Tongue (tissue), 1 donor: ENCODE measurements at regions not wholly inside any gene's neighbourhood (a gene's known extent, or its start where the extent isn't known, plus 50 kb on each side); places are given as distances from the start of the nearest gene placed in this dataset.
"Not testable (repeated sequence)": the region's sequence is repeated elsewhere in the genome, so short reads cannot be mapped to it uniquely, and the experiment has no call there.

ENCODE experiments used
- DNase-seq: peaks from one replicate; pipeline ENCODE4 v3.0.0-alpha.2; 2015

- DNase-seq, result no peak
Observed at GRCh38 chr3:139239550-139239949, 104.3 kb upstream of the MRPS22 start.

DNA sequence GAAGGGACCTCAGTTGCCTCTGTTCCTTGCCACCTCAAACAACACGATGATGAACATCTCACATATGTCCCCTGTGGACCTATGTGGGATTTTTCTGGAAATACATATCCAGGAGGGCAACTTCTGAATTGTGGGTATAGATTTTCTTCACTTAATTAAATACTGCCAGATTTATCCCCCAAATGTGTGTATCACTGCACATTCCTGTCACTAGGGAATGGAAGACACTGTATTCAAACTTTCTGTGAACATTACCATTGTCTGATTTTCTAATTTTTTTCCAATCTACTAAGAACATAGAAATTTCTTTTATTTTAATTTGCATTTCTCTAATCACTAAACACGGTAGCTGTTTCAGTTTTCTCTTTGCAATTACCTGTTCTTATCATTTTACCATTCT, 102.0 kb upstream of the MRPS22 start:
- no peak for DNase-seq

DNA sequence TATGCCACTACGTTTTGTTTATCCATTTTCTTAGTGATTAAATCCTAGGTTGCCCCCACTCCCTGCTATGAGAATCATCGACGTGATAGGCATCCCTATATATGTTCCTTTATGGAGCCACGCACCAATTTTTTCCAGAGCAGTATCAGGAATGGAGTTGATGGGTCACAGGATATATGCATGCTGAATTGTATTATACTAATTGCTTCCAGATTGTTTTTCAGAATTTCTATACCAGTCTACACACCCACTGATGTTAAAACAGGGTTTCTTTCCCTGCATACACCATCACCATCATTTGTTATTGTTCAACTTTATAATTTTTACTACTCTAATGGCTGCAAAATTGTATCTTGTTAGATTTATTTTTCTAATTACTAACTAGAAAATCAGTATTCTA, 100.1 kb upstream of the MRPS22 start:
- no peak for DNase-seq

GRCh38 chr3:139248593-139249255, 95.1 kb upstream of the MRPS22 start:
- DNase-seq, result no peak

DNA sequence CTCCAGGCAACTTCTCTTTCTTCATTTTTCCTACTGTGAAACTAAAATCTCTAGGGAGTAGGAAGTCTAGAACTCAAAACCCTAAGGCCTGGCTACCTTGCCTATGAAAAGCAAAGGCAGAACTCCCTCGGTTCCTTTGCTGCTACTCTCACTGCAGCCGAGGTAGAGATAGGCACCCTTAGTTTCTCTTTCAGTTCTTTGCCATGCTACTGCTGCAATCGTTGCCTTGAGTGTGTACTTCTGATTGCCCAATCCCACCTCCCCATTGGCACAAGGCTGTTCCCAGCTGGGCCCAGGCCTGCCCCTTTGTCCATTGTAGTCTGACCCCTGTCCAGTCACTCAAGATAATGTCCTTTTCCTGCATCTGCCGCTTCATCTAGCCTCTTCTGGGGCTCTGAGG, 92.3 kb upstream of the MRPS22 start:
- DNase-seq, result no peak

GRCh38 chr3:139252719-139253118, 91.1 kb upstream of the MRPS22 start:
- DNase-seq, result no peak

DNA sequence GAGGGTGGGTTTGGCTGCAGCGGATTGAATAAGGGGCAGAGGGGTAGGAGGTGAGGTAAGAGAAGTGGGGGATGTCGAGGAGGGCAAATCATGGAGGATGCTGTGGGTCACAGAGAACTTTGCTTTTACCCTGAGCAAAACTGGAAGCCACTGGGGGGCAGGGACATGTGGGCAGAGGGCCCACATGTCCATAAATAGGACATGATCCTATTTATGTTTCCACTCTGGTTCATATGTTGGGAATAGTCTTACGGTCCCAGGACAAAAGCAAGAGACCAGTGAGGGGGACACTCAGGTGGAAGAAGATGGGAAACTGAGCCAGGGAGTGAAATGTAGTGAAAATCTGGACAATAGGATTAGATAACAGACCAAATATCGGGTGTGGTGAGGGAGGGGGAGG, 85.5 kb upstream of the MRPS22 start:
- no peak for DNase-seq

DNA sequence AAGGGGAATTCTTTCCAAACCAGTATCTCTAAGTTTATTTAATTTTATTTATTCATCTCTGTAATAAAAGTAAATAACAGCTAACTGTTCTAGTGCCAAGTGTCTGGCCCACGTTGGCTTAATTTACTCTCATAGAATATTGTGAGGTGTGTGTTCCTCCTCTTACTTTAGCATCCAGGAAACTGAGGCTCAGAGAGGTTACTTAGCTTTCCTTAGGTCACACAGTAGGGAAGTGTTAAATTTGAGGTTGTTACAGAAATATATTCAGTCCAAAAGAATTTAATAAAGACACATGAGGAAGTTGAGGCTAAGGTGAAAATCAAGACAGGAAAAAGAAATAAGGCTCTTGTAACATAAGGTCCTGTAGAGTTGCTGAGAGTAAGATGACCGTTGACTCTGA, 84.4 kb upstream of the MRPS22 start:
- DNase-seq, result no peak

DNA sequence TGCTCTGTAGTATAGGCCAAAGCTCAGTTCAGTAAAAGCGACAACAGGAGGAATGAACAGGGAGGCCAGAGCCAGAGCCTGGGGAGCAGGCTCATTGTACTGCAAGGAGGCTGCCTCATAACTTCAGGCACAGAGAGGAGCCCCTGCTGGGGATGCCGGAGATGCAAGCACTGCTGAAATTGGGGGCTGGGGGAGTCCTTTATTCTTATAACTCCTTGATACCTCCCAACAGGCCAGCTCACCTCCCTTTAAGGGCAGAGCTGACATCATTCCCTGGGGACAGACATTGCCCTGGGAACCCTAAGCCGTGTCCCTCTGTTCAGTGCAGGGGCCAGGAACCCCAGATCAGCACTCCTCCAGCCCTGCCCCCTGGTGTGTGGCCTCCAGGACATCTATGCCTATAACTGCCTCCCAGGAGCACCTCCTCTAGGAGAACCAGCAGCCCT, 83.8 kb upstream of the MRPS22 start:
- DNase-seq, result no peak

DNA sequence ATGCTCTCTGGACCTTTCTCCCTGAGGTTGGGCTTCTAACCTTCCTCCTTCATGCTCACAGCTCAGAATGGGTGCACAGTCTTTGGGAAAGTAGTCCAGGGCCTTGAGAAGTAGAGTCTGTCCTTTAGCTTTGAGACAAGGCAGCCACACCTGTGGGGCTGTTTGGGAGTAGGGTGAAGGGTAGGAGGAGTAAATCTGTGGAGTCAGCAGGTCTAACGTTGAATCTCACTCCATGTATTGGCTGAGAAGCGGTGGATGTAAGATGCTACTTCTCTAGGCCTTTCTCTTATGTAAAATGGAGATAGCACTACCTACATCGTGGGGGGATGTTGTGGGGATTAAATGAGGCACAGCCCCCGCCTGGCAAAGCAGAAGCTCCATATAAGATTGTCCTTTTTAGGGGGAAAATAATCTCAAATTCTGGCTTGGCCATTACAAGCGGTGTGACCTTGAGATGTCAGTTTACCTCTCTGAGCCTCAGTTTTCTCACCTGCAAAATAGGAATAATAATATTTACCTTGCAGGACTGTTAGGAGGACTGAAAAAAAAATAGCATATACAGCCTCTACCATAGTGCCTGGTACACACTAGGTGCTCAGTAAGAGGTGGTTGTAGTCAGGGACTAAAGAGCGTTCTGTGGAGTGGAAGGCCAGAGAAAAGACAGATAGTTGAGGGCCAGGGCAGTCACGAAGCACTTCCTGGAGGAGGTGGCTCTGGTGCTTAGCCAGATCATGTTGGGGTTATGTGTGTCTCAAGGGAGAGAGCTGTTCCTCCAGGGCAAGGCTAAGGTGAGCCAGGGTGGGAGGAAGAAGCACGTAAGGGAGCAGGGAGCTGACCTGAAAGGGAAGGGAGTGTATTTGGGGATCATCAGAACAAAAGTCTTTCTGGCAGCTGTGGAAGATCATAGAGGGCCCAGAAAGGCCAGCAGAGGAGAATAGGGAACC, 82.8 kb upstream of the MRPS22 start:
- DNase-seq, result no peak

DNA sequence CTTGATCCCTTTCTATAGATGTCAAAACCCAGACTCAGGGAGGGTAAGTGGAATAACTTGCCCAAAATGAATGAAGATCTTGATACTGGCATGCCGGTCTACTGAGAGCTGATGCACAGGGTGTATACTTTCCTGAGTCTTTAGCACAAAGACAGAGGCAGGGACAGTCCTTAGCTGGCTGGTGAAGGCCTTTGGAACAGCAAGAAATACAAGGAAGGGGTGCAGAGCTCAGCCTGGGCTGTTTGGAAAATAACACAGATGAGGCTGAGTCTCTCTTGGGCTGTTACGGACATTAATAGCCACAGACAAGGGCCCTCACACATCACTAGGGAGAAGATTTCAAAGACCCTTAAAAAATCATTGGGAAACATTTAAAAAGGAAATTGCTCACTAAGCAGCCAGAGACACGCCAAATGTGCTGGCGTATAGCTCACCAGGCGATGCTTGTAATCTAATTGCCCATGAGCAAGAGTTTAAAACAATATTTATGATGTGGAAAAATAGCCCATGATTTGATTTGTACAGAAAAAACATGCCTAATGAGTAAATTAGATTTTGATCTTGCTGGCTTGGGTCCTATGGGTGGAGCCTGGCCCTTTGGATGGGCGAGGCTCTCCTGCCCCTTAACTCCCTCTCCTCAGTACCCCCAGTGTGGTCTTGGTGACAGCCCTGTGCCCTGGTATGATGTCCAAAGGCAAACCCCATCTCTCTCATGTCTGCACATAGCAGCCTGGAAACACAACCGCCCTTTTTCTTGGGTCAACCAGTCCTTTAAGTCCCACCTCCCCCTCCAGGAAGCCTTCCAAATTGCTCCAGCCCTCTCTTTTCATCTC, 81.8 kb upstream of the MRPS22 start:
- no peak for DNase-seq

- no peak for DNase-seq
Observed at GRCh38 chr3:139263798-139264197, 80.0 kb upstream of the MRPS22 start.

DNA sequence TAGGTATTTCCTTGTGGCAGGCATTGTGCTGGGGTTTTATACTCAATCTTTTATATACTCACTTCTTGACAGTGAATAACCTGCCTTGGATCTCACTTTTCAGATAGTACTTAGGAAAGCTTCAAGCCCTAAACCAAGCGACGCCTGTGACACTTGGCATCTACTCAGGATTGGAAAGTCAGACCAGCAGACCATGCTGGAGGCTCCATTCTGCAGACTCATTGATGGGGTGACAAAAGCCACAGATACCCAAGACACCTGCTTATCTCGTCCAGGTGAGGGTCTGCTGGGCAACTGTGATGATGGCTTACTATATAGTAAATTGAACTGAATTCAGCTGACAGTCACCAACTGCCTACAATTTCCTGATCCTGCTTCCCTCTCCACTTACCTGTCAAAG, 79.4 kb upstream of the MRPS22 start:
- DNase-seq, result no peak

DNA sequence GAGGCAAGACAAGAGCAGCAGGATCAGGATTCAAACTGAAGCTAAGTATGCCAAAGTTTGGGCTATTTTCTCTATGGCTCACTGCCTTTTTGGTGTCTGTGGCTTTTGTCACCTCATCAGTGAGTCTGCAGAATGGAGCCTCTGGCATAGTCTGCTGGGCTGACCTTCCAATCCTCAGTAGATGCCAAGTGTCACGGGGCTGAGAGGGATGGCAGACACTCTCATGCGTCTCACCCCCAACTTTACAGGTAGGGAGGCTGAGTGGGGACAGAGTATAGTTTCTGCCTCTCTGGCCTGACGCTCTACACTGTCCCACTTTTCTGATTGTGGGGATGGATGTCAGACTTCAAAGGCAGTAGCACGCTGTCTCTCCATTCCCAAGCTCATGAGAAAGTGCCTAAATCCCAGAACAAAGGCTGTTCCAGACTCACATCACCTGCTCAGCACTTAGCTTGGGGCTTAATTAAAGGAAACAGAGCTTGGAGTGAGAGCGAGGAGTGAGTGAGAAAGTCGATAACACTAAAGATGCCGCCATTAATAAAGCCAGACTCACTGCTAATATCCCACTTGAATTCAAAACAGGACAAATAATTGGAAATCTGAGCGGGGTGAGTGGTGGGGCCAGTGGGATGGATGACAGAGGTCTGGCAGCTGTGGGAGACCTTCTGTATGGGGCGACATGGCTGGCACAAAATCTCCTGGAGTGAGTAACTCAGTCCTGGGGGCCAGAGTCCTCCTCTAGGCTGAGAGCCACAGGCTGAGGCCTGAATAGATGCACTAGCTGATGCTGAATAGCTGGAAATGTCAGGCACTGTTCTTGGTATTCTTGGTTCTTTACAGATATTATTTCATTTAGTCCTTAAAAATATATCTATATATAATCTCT, 78.4 kb upstream of the MRPS22 start:
- DNase-seq, result peak; percentile 11

- DNase-seq, result no peak
Observed at GRCh38 chr3:139267300-139268246, 76.2 kb upstream of the MRPS22 start.

DNA sequence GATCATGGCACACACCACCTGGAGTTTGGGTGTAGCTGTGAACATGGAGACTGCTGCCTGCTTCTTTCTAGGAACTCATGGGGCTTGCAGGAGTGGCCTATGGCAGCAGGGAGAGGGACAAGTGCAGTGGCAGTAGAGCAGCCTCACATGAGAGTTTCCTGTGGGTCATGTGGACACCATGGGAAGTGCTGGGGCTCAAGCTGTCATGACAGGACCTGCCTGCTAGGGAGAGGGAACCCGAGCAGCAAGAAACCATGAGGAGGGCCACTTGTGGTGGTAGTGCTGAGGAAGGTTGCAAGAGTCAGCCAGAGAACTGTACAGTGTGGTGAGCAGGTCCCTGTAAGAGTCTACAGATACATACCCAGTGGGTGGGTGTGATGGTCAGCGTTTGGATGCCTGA, 73.8 kb upstream of the MRPS22 start:
- DNase-seq, result no peak

DNA sequence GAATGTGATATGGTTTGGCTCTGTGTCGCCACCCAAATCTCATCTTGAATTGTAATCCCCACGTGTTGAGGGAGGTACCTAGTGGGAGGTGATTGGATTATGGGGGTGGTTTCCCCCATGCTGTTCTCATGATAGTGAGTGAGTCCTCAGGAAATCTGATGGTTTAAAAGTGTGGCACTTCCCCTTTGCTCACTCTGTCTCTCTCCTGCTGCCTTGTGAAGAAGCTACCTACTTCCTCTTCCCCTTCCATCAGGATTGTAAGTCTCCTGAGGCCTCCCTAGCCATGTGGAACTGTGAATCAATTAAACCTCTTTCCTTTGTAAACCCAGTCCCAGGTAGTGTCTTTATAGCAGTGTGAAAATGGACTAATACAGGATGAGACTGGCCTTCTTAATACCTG, 73.2 kb upstream of the MRPS22 start:
- DNase-seq, result not testable (repeated sequence)

DNA sequence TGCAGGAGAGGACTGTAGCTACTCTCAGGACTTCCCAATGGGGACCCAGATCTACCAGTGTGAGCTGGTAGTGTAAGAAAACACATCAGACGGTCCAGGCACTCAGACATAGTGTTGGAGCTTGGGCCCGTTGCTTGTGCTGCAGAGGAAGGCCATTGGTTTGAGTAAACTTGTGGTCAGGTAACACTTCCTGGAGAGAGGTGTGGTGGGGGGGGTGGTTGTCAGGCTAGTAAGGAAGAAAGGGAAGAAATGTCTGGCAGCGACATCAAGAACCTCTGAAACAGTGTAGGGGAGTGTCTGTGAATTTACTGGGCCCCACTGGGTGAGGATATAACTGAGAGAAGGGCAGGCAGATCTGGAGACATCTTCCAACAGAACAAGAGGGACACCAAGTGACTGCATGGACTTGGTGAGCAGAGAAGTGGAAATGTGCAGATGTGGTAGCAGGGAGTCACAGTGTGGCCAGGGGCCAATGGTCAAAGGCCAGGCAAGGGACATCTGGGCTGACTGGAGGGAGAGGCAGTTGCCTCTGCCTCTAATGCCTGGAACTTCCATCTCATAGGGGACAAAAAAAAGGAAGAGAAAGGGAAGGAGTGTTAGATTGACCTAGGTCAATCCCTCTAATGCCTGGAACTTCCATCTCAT, 63.7 kb upstream of the MRPS22 start:
- DNase-seq, result no peak

GRCh38 chr3:139281096-139281495, 62.7 kb upstream of the MRPS22 start:
- peak; percentile 13 for DNase-seq
